ENCODE measurements at regions not wholly inside any gene's neighbourhood (a gene's known extent, or its start where the extent isn't known, plus 50 kb on each side); places are given as distances from the start of the nearest gene placed in this dataset.

DNA sequence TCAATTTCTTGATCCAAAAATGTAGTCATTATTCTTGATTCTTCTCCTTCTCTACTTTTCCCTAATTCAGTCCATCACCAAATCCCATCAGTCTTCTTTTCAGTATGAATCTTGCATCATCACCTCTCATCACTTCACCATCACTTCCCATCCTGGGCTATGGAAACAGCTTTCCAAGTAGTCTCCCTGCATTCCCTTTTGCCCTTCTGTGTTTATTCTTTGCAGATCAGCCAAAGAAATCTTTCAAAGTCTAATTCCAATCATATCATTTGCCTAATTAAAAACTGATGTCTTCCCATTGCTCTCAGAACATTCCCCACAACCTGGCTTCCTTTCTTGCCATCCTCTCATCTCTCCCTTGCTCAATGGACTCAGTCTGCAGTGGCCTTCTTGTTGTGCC lies 201.7 kb upstream of the ADAMTS3 start:
- Histone ChIP-seq H3K36me3 (ENCODE audit: control insufficient read depth, insufficient read depth, low read length) (no peaks in the 10 kb centered on the region), H3K9me3 (replicated peaks; ENCODE audit: control insufficient read depth, insufficient read depth, low read depth, low read length) (no peaks in the 10 kb centered on the region), H3K27ac (ENCODE audit: extremely low read depth, low read depth, low read length) (no peak overlapping the region), H3K4me2 (ENCODE audit: insufficient read depth, low read length) (no peak overlapping the region), H2AFZ (ENCODE audit: low read depth, low read length) (no peak overlapping the region), H3K4me3 (no peak overlapping the region), H3K4me1 (replicated peaks in 1 of 2; ENCODE audit: control insufficient read depth in 2 of 2, insufficient read depth in 2 of 2, low read length in 2 of 2) (peaks cover 0 to 4% of the 10 kb centered on the region in 2 experiments; a peak in 1 of 5 replicates), H3K9me1 (ENCODE audit: control insufficient read depth, insufficient read depth, low read length) (no peaks in the 10 kb centered on the region), H3K9ac (ENCODE audit: insufficient read depth in 1 of 2, low read depth in 2 of 2, low read length in 2 of 2) (no peak overlapping the region), H3K27me3 (ENCODE audit: control insufficient read depth in 2 of 2, insufficient read depth in 2 of 2, low read length in 2 of 2) (no peaks in the 10 kb centered on the region), H4K20me1 (replicated peaks; ENCODE audit: control insufficient read depth, insufficient read depth, low read length) (no peaks in the 10 kb centered on the region), H3K79me2 (ENCODE audit: control insufficient read depth, insufficient read depth, low read length) (no peaks in the 10 kb centered on the region)
- ChIA-PET CTCF (ENCODE audit: low intra/inter-chr PET ratio) (no interaction called here), POLR2A (no interaction called here)
- BruUV-seq (replicated peaks): no TSS peak
- intact Hi-C loops (cut with micrococcal nuclease): no loop called here
- DNase-seq (ENCODE audit: extremely low read depth in 1 of 4, low spot score in 3 of 4) (no peak), FAIRE-seq (no peak), ATAC-seq (no peak)
- in situ Hi-C loops (cut with MboI): no loop called here
- TF ChIP-seq NFYB (IDR thresholded peaks at IDR 0.05; ENCODE audit: extremely low read depth, insufficient read length) (no peak), ZC3H4 (CRISPR knock-in tag; IDR thresholded peaks at IDR 0.05; ENCODE audit: borderline replicate concordance) (no peak), POLR3A (IDR thresholded peaks at IDR 0.05; ENCODE audit: borderline replicate concordance, extremely low read depth, insufficient read depth, insufficient read length) (no peak), CEBPG (CRISPR knock-in tag; IDR thresholded peaks at IDR 0.05) (no peak), CEBPG (tag; conservative IDR thresholded peaks at IDR 0.05 in 1 of 2, IDR thresholded peaks at IDR 0.05 in 1 of 2) (0 out of 4 replicates have a peak, but pooled peaks of 1 of the 2 experiments have one; percentile 6), BDP1 (IDR thresholded peaks at IDR 0.05; ENCODE audit: insufficient read depth, insufficient read length) (no peak)
- TF ChIP-seq, protein P1, sequence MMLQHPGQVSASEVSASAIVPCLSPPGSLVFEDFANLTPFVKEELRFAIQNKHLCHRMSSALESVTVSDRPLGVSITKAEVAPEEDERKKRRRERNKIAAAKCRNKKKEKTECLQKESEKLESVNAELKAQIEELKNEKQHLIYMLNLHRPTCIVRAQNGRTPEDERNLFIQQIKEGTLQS (IDR thresholded peaks at IDR 0.05): peak; percentile 60
- TF ChIP-seq, protein P1 (CRISPR knock-in tag; conservative IDR thresholded peaks at IDR 0.05): no peak
